H9 (cell line): ENCODE measurements at regions not wholly inside any gene's neighbourhood (a gene's known extent, or its start where the extent isn't known, plus 50 kb on each side); places are given as distances from the start of the nearest gene placed in this dataset.

ENCODE experiments used
- DNase-seq: peaks from one replicate; pipeline ENCODE4 v3.0.0-alpha.2; 2017
- H2AFZ ChIP-seq: one replicate; pipeline ENCODE4 v1.6.1; 2013; ENCODE audit warnings: mild to moderate bottlenecking, low read length, control low read depth, moderate library complexity
- H2AK5ac ChIP-seq: 2 replicates; pipeline ENCODE4 v1.6.1; 2013; ENCODE audit warnings: low read length, control low read depth, mixed read lengths; ENCODE audit not compliant: insufficient read length
- H2BK120ac ChIP-seq: one replicate; pipeline ENCODE4 v1.6.1; 2013; ENCODE audit warnings: low read depth, mild to moderate bottlenecking, low read length, control low read depth, inconsistent platforms; ENCODE audit not compliant: poor library complexity, severe bottlenecking
- H2BK12ac ChIP-seq: 2 replicates; pipeline ENCODE4 v1.6.1; 2013; ENCODE audit warnings: low read length, control low read depth, mixed read lengths, low read depth; ENCODE audit not compliant: insufficient read length
- H2BK15ac ChIP-seq: 2 replicates; pipeline ENCODE4 v1.6.1; 2013; ENCODE audit warnings: low read depth, low read length, control low read depth
- H2BK20ac ChIP-seq: one replicate; pipeline ENCODE4 v1.6.1; 2013; ENCODE audit warnings: low read depth, mild to moderate bottlenecking, low read length, control low read depth, inconsistent platforms; ENCODE audit not compliant: poor library complexity, severe bottlenecking
- H2BK5ac ChIP-seq: 2 replicates; pipeline ENCODE4 v1.6.1; 2013; ENCODE audit warnings: low read length, control low read depth, mixed read lengths; ENCODE audit not compliant: insufficient read length
- H3K14ac ChIP-seq: 2 replicates; pipeline ENCODE4 v1.6.1; 2013; ENCODE audit warnings: low read length, control low read depth; ENCODE audit not compliant: insufficient read depth
- H3K18ac ChIP-seq: 2 replicates; pipeline ENCODE4 v1.6.1; 2013; ENCODE audit warnings: low read depth, mild to moderate bottlenecking, mixed read lengths, low read length, control low read depth; ENCODE audit not compliant: insufficient read length
- H3K23ac ChIP-seq: 2 replicates; pipeline ENCODE4 v1.6.1; 2013; ENCODE audit warnings: low read length, control low read depth, mixed read lengths, low read depth; ENCODE audit not compliant: insufficient read length
- H3K23me2 ChIP-seq: 2 replicates; pipeline ENCODE4 v1.6.1; 2013; ENCODE audit warnings: low read depth, mild to moderate bottlenecking, mixed read lengths, low read length, control low read depth; ENCODE audit not compliant: insufficient read length, poor library complexity, severe bottlenecking
- H3K27ac ChIP-seq: 2 replicates; pipeline ENCODE4 v1.5.1; 2013; ENCODE audit warnings: low read length, control low read depth, mixed read lengths, low read depth; ENCODE audit not compliant: insufficient read length
- H3K27me3 ChIP-seq: 2 replicates; pipeline ENCODE4 v1.6.1; 2013; ENCODE audit warnings: low read length, control low read depth, inconsistent platforms; ENCODE audit not compliant: insufficient read depth
- H3K4ac ChIP-seq: 2 replicates; pipeline ENCODE4 v1.6.1; 2013; ENCODE audit warnings: low read depth, mild to moderate bottlenecking, control low read depth, inconsistent platforms, low read length, moderate library complexity
- H3K4me1 ChIP-seq: 2 replicates; pipeline ENCODE4 v1.6.1; 2013; ENCODE audit warnings: low read length, control low read depth, inconsistent platforms; ENCODE audit not compliant: insufficient read depth
- H3K4me2 ChIP-seq: 2 replicates; pipeline ENCODE4 v1.6.1; 2013; ENCODE audit warnings: low read length, control low read depth, mixed read lengths; ENCODE audit not compliant: insufficient read length, insufficient read depth
- H3K56ac ChIP-seq: 2 replicates; pipeline ENCODE4 v1.6.1; 2013; ENCODE audit warnings: low read depth, mild to moderate bottlenecking, mixed read lengths, low read length, control low read depth; ENCODE audit not compliant: insufficient read length
- H3K79me1 ChIP-seq: 2 replicates; pipeline ENCODE4 v1.6.1; 2013; ENCODE audit warnings: low read depth, mild to moderate bottlenecking, moderate library complexity, low read length, control low read depth, inconsistent platforms; ENCODE audit not compliant: insufficient read depth, poor library complexity, severe bottlenecking
- H3K79me2 ChIP-seq: 2 replicates; pipeline ENCODE4 v1.6.1; 2013; ENCODE audit warnings: low read length, control low read depth, inconsistent platforms; ENCODE audit not compliant: insufficient read depth
- H3K9ac ChIP-seq: 2 replicates; pipeline ENCODE4 v1.6.1; 2013; ENCODE audit warnings: low read length, control low read depth, mixed read lengths; ENCODE audit not compliant: insufficient read length; ENCODE audit errors: extremely low read depth
- H3K9me3 ChIP-seq: one replicate; pipeline ENCODE4 v1.6.1; 2013; ENCODE audit warnings: low read depth, low read length, inconsistent platforms; ENCODE audit not compliant: control insufficient read depth
- H3T11ph ChIP-seq: one replicate; pipeline ENCODE4 v1.6.1; 2013; ENCODE audit warnings: mild to moderate bottlenecking, low read length, control low read depth, inconsistent platforms
- H4K20me1 ChIP-seq: one replicate; pipeline ENCODE4 v1.6.1; 2013; ENCODE audit not compliant: control insufficient read depth, insufficient read length, insufficient read depth
- H4K5ac ChIP-seq: 2 replicates; pipeline ENCODE4 v1.6.1; 2013; ENCODE audit warnings: low read depth, mild to moderate bottlenecking, mixed read lengths, low read length, control low read depth; ENCODE audit not compliant: insufficient read length
- H4K8ac ChIP-seq: replicated peaks from 2 replicates; pipeline ENCODE4 v1.6.1; 2013; ENCODE audit warnings: low read length, control low read depth, mixed read lengths, low read depth; ENCODE audit not compliant: insufficient read length
- H4K91ac ChIP-seq: 2 replicates; pipeline ENCODE4 v1.6.1; 2013; ENCODE audit warnings: low read depth, mild to moderate bottlenecking, moderate library complexity, mixed read lengths, low read length, control low read depth; ENCODE audit not compliant: insufficient read length
- H3K27ac Mint-ChIP-seq, 3 experiments: 2 replicates in 2 of 3; 3 replicates in 1 of 3; pipeline ENCODE4 v1.8.0; 2020 to 2021; ENCODE audit warnings: mixed read lengths in 3 of 3, mild to moderate bottlenecking in 1 of 3, moderate library complexity in 1 of 3
- H3K27me3 Mint-ChIP-seq: 2 replicates; pipeline ENCODE4 v1.8.0; 2021; ENCODE audit warnings: low read depth, mild to moderate bottlenecking, moderate library complexity, mixed read lengths
- H3K36me3 Mint-ChIP-seq, 3 experiments: 2 replicates in 2 of 3; 3 replicates in 1 of 3; pipeline ENCODE4 v1.8.0; 2020 to 2021; ENCODE audit warnings: low read depth in 3 of 3, mixed read lengths in 3 of 3; ENCODE audit not compliant: insufficient read depth in 1 of 3
- H3K4me1 Mint-ChIP-seq, 2 experiments: 2 replicates each; pipeline ENCODE4 v1.8.0; 2020; ENCODE audit warnings: mixed read lengths in 2 of 2
- H3K4me3 Mint-ChIP-seq, 2 experiments: 2 replicates in 1 of 2; 3 replicates in 1 of 2; pipeline ENCODE4 v1.8.0; 2020 to 2021; ENCODE audit warnings: mild to moderate bottlenecking in 2 of 2, mixed read lengths in 2 of 2, moderate library complexity in 1 of 2
- H3K9me3 Mint-ChIP-seq, 2 experiments: 2 replicates in 1 of 2; 3 replicates in 1 of 2; pipeline ENCODE4 v1.8.0; 2020; ENCODE audit warnings: mild to moderate bottlenecking in 2 of 2, mixed read lengths in 2 of 2, moderate library complexity in 1 of 2
- CTCF ChIP-seq: fragments of 200-600 bp; sonication (generic); conservative IDR thresholded peaks from 3 replicates; pipeline ENCODE4 v1.8.0; 2021; ENCODE audit warnings: antibody characterized with exemption, mild to moderate bottlenecking
- WGBS: extraction: QIAGEN DNeasy Blood & Tissue Kit; methylation state at CpG from one replicate; pipeline ENCODE4 v1.1.7; 2013; ENCODE audit warnings: missing lambda C conversion rate, low lambda C conversion rate, mixed read lengths; ENCODE audit not compliant: insufficient read length; ENCODE audit errors: extremely low coverage; 5-methylcytosine and 5-hydroxymethylcytosine counted together

- H3K9me3 ChIP-seq = peaks cover 17% of the 10 kb centered on the region
- no peak overlapping the region for H2BK120ac ChIP-seq
- H3K56ac ChIP-seq = no peak overlapping the region
- no peak overlapping the region for H3K4ac ChIP-seq
- no peak overlapping the region for H2BK20ac ChIP-seq
- H3K18ac ChIP-seq = no peak overlapping the region
- H4K5ac ChIP-seq = no peak overlapping the region
- DNase-seq = no peak
- H3K4me3 Mint-ChIP-seq = no peak overlapping the region
- no peak overlapping the region for H3K27ac Mint-ChIP-seq
- no peak overlapping the region for H4K91ac ChIP-seq
- peaks cover 45 to 46% of the 10 kb centered on the region in 2 experiments for H3K9me3 Mint-ChIP-seq
- no peak overlapping the region for H3T11ph ChIP-seq
- no peak overlapping the region for H3K23ac ChIP-seq
- H4K20me1 ChIP-seq = no peaks in the 10 kb centered on the region
- WGBS = no CpG with 5 or more reads among the region's 2 CpGs
- no peak overlapping the region for H3K4me2 ChIP-seq
- H3K79me2 ChIP-seq = 0 out of 2 replicates have a peak, but pooled peaks cover 2% of the 10 kb centered on the region
- no peak overlapping the region for H3K27ac ChIP-seq
- peaks cover 2% of the 10 kb centered on the region; the same call in 1 of the 2 replicates for H3K27me3 Mint-ChIP-seq
- H3K36me3 Mint-ChIP-seq = peaks cover 18 to 50% (median 45%) of the 10 kb centered on the region in 3 experiments
- no peaks in the 10 kb centered on the region for H3K4me1 ChIP-seq
- H2BK12ac ChIP-seq = no peak overlapping the region
- no peak overlapping the region for H2AK5ac ChIP-seq
- H2BK5ac ChIP-seq = no peak overlapping the region
- no peak overlapping the region for H4K8ac ChIP-seq
- H3K27me3 ChIP-seq = no peaks in the 10 kb centered on the region
- TF ChIP-seq CTCF = no peak
- H3K79me1 ChIP-seq = no peaks in the 10 kb centered on the region
- peaks cover 3% of the 10 kb centered on the region in 2 experiments; a peak in 2 of 4 replicates for H3K4me1 Mint-ChIP-seq
- no peak overlapping the region for H2BK15ac ChIP-seq
- no peak overlapping the region for H2AFZ ChIP-seq
- H3K9ac ChIP-seq = no peak overlapping the region
- H3K14ac ChIP-seq = no peak overlapping the region
- H3K23me2 ChIP-seq = no peaks in the 10 kb centered on the region
Observed at GRCh38 chr2:62284471-62284870, 88.6 kb downstream of the B3GNT2 start.
